Body of pancreas (tissue), 4 donors: ENCODE measurements at regions not wholly inside any gene's neighbourhood (a gene's known extent, or its start where the extent isn't known, plus 50 kb on each side); places are given as distances from the start of the nearest gene placed in this dataset.

ENCODE experiments used
- POLR2A ChIP-seq, 3 donors: fragments of 450-650 bp; IDR thresholded peaks; one replicate each; pipeline ENCODE4 v1.6.1; 2016; ENCODE audit warnings: antibody characterized with exemption in 3 of 3, mild to moderate bottlenecking in 2 of 3
- TF ChIP-seq, protein P1 (sequence below), 7 experiments: fragments of 450-650 bp in 4 of 7; fragments of 200-600 bp in 3 of 7; sonication (generic) in 3 of 7; IDR thresholded peaks; one replicate each; pipeline ENCODE4 v1.5.1; 2016 to 2019; ENCODE audit warnings: antibody characterized with exemption in 7 of 7

DNA sequence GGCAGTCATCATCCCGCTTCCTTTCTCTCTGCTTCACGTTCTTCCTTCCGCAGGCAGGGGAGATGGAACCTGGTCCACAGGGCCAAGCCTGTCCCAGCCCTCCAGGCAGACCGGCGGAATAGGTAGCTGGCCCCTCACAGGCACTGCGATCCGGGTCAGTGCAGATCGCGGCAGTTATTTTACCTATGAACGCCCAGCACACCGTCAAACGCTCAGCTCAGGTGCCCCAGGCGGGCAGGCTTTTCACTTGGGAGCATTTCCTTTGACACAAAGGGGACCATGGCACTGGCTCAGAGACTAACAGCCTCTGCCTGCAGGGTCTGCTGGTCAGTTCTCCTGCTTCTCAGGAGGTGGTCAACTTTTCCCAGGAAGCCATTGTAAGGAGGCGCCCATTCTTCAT lies 97.0 kb upstream of the ZNF98 start:
- TF ChIP-seq, protein P1, sequence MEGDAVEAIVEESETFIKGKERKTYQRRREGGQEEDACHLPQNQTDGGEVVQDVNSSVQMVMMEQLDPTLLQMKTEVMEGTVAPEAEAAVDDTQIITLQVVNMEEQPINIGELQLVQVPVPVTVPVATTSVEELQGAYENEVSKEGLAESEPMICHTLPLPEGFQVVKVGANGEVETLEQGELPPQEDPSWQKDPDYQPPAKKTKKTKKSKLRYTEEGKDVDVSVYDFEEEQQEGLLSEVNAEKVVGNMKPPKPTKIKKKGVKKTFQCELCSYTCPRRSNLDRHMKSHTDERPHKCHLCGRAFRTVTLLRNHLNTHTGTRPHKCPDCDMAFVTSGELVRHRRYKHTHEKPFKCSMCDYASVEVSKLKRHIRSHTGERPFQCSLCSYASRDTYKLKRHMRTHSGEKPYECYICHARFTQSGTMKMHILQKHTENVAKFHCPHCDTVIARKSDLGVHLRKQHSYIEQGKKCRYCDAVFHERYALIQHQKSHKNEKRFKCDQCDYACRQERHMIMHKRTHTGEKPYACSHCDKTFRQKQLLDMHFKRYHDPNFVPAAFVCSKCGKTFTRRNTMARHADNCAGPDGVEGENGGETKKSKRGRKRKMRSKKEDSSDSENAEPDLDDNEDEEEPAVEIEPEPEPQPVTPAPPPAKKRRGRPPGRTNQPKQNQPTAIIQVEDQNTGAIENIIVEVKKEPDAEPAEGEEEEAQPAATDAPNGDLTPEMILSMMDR (IDR thresholded peaks at IDR 0.05): no peak
- no peak for TF ChIP-seq POLR2A (IDR thresholded peaks at IDR 0.05)
